ENCODE measurements at regions not wholly inside any gene's neighbourhood (a gene's known extent, or its start where the extent isn't known, plus 50 kb on each side); places are given as distances from the start of the nearest gene placed in this dataset.

GRCh38 chr13:106277484-106278154 lies 257.8 kb downstream of the EFNB2 start:
- Histone ChIP-seq H3K4me2 (ENCODE audit: insufficient read depth, low read length) (no peak overlapping the region), H3K4me3 (ENCODE audit: low read depth in 1 of 2, low read length in 2 of 2) (no peak overlapping the region), H3K9ac (ENCODE audit: low read depth, low read length) (no peak overlapping the region), H3K27ac (ENCODE audit: low read length) (no peak overlapping the region), H3K79me2 (ENCODE audit: insufficient read depth, low read length) (no peaks in the 10 kb centered on the region), H2AFZ (ENCODE audit: low read depth, low read length) (no peak overlapping the region), H3K36me3 (ENCODE audit: insufficient read depth, low read length) (no peaks in the 10 kb centered on the region), H3K4me1 (ENCODE audit: insufficient read depth, low read length) (no peaks in the 10 kb centered on the region), H3K9me3 (ENCODE audit: insufficient read depth, low read length, severe bottlenecking) (no peaks in the 10 kb centered on the region), H3K27me3 (ENCODE audit: insufficient read depth, low read length, poor library complexity) (no peaks in the 10 kb centered on the region), H4K20me1 (ENCODE audit: insufficient read depth, low read length) (no peaks in the 10 kb centered on the region)
- ATAC-seq (ENCODE audit: insufficient read depth, low read depth) (no peak), DNase-seq (no peak)
- no peak for TF ChIP-seq EZH2 (IDR thresholded peaks at IDR 0.05; ENCODE audit: borderline replicate concordance, low read depth, low read length, severe bottlenecking)
- TF ChIP-seq, protein P1, sequence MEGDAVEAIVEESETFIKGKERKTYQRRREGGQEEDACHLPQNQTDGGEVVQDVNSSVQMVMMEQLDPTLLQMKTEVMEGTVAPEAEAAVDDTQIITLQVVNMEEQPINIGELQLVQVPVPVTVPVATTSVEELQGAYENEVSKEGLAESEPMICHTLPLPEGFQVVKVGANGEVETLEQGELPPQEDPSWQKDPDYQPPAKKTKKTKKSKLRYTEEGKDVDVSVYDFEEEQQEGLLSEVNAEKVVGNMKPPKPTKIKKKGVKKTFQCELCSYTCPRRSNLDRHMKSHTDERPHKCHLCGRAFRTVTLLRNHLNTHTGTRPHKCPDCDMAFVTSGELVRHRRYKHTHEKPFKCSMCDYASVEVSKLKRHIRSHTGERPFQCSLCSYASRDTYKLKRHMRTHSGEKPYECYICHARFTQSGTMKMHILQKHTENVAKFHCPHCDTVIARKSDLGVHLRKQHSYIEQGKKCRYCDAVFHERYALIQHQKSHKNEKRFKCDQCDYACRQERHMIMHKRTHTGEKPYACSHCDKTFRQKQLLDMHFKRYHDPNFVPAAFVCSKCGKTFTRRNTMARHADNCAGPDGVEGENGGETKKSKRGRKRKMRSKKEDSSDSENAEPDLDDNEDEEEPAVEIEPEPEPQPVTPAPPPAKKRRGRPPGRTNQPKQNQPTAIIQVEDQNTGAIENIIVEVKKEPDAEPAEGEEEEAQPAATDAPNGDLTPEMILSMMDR (IDR thresholded peaks at IDR 0.05; ENCODE audit: borderline replicate concordance, extremely low read depth, low read length, poor library complexity, severe bottlenecking): no peak

- ATAC-seq (ENCODE audit: insufficient read depth, low read depth): no peak
- DNase-seq: no peak
- Histone ChIP-seq H3K4me3 (ENCODE audit: low read depth in 1 of 2, low read length in 2 of 2) (no peak overlapping the region), H3K4me1 (ENCODE audit: insufficient read depth, low read length) (no peaks in the 10 kb centered on the region), H3K27me3 (ENCODE audit: insufficient read depth, low read length, poor library complexity) (no peaks in the 10 kb centered on the region), H2AFZ (ENCODE audit: low read depth, low read length) (no peak overlapping the region), H3K9me3 (ENCODE audit: insufficient read depth, low read length, severe bottlenecking) (no peaks in the 10 kb centered on the region), H3K27ac (ENCODE audit: low read length) (no peak overlapping the region), H4K20me1 (ENCODE audit: insufficient read depth, low read length) (no peaks in the 10 kb centered on the region), H3K36me3 (ENCODE audit: insufficient read depth, low read length) (no peaks in the 10 kb centered on the region), H3K9ac (ENCODE audit: low read depth, low read length) (no peak overlapping the region), H3K4me2 (ENCODE audit: insufficient read depth, low read length) (no peak overlapping the region), H3K79me2 (ENCODE audit: insufficient read depth, low read length) (no peaks in the 10 kb centered on the region)
- TF ChIP-seq EZH2 (IDR thresholded peaks at IDR 0.05; ENCODE audit: borderline replicate concordance, low read depth, low read length, severe bottlenecking): no peak
- TF ChIP-seq, protein P1 (IDR thresholded peaks at IDR 0.05; ENCODE audit: borderline replicate concordance, extremely low read depth, low read length, poor library complexity, severe bottlenecking): no peak
These were observed 258.6 kb downstream of the EFNB2 start for GRCh38 chr13:106276876-106277275.

DNA sequence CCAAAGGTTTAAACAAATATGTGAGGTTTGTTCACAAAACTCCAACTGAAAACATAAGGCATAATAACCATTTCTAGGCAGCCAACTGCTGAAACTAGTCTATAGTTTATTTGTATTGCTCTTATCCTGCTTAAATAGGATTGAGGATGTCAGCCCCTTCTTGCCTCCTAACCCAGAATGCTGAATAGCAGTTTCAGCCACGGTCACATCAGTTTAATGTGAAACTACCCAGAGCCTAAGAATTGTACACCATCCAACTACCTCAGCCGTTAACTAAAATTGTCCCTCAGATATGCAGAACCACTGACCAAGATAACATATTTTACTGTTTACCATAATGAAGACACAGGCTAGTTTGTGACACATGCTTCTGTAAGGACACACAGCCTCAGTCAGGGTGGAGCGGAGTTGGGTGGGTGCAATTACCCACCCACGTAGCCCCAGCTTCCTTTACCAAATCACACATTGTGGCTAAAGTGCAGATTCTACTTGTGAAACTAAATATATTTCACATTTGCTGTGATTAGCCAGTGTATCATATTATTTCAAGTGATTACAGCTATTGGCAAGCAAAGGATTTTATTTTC lies 259.9 kb downstream of the EFNB2 start:
- Histone ChIP-seq H4K20me1 (ENCODE audit: insufficient read depth, low read length) (no peaks in the 10 kb centered on the region), H3K27ac (ENCODE audit: low read length) (no peak overlapping the region), H3K4me3 (ENCODE audit: low read depth in 1 of 2, low read length in 2 of 2) (no peak overlapping the region), H2AFZ (ENCODE audit: low read depth, low read length) (no peak overlapping the region), H3K27me3 (ENCODE audit: insufficient read depth, low read length, poor library complexity) (no peaks in the 10 kb centered on the region), H3K36me3 (ENCODE audit: insufficient read depth, low read length) (no peaks in the 10 kb centered on the region), H3K4me2 (ENCODE audit: insufficient read depth, low read length) (no peak overlapping the region), H3K9ac (ENCODE audit: low read depth, low read length) (no peak overlapping the region), H3K79me2 (ENCODE audit: insufficient read depth, low read length) (no peaks in the 10 kb centered on the region), H3K9me3 (ENCODE audit: insufficient read depth, low read length, severe bottlenecking) (no peaks in the 10 kb centered on the region), H3K4me1 (ENCODE audit: insufficient read depth, low read length) (no peaks in the 10 kb centered on the region)
- no peak for ATAC-seq (ENCODE audit: insufficient read depth, low read depth)
- TF ChIP-seq EZH2 (IDR thresholded peaks at IDR 0.05; ENCODE audit: borderline replicate concordance, low read depth, low read length, severe bottlenecking): no peak
- TF ChIP-seq, protein P1 (IDR thresholded peaks at IDR 0.05; ENCODE audit: borderline replicate concordance, extremely low read depth, low read length, poor library complexity, severe bottlenecking): no peak
- DNase-seq: no peak
